Fibroblast of upper back skin (primary cell): ENCODE measurements at regions not wholly inside any gene's neighbourhood (a gene's known extent, or its start where the extent isn't known, plus 50 kb on each side); places are given as distances from the start of the nearest gene placed in this dataset.
A peak's percentile ranks its signal among the peaks of the same experiment; 100 is the strongest.
"Not testable (repeated sequence)": the region's sequence is repeated elsewhere in the genome, so short reads cannot be mapped to it uniquely, and the experiment has no call there.

Experiments used
- DNase-seq: peaks from one replicate; pipeline ENCODE4 v3.0.0-alpha.2; 2013

DNA sequence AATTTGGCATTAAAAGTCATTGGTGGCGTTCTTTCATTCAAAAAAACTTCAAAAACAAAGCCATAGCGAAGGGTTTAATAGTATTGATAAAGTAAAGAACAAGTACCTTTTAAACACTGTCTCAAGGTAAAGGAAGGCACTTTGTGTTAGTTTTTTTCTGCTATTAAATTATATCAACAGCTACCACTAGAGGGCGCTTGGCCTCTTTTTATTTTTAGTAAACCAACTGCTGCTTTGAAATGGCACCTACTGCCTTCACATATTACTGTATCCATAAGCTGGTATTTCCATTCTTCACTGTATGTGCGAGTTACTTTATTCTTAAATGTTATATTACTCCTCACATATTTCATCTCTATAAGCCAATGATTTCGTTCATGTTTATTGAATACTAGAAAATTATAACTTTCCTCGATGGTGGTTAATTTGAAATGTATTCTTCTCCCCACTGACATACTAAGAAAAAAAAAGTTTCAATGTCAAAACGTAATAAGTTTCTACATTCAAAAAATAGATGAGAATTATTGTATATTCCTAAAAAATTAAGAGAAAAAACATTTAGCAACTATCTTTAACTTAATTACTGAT is 125.7 kb upstream of the CXADR start:
- peak; percentile 67 for DNase-seq

DNA sequence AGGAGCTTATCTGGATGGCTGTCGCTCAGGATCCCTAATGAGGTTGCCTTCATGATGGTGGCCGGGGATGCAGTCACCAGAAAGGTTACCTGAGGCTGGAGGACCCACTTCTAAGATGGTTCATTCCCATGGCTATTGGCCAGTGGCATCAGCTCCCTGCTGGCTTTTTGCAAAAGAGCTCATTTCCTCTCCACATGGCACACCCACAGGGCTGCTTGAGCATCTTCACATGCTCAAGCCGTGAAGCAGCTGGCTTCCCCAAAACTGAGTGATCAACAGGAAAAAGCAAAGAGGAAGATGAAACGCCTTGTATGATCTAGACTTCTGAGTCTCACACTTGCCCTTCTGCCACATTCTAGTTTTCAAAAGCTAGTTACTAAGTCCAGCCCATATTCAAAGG is 124.6 kb upstream of the CXADR start:
- DNase-seq: no peak

DNA sequence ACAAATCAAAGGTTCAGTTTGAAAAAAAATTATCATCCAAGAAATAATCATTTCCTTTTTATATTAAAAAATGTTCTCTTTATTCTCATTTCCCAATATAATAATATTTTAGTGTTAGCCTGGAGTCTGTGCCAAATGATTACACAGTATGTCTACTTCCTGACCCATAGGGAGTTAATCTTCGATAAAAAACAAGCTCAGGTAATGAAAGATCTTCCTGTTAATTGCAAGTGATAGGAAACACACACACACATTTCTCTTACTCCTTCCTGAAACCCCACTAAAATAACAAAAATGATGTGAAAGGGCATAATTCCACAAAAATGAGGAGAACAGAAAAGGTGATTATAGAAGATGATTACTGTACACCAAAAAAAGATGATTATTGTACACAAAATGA is 123.5 kb upstream of the CXADR start:
- no peak for DNase-seq

DNA sequence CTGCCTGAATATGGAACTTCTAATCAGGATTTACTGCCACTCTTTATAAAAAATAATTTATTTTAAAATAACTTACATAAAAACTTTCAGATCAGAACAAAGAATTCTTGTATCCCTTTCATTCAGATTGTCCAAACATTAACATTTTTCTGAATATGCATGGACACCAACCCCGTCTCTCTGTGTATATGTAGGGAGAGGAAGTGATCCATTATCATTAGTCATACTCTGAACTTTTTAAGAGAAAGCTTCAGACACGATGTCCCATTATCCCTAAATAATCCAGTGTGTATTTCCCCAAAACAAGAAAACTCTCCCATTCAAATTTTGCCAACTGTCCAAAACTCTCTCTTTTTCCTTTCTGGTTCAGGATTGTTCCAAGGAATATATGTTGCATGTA is 122.3 kb upstream of the CXADR start:
- no peak for DNase-seq

DNA sequence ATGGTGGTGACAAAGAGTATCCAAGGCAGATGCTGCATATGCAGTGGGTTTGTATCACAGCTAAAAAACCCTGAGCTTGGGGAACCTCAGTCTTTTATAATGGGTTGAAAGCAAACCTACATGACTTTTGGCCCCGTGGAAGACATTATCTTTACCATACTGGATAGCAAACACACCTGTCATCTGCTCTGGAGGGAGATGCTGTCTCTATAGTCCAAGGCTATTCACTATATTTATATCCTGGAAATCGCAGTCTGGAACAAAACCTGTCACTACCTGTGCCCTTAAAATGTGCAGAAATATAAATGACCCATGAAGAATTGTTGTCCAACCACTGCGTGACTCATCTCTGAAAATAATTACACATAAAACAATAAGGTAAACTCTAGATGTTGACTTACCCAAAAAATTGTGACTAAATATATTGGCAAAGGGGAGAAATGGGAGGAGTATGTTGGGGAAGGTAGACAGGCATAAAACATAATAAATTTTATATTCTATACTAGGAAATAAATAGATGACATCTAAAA is 121.0 kb upstream of the CXADR start:
- no peak for DNase-seq

DNA sequence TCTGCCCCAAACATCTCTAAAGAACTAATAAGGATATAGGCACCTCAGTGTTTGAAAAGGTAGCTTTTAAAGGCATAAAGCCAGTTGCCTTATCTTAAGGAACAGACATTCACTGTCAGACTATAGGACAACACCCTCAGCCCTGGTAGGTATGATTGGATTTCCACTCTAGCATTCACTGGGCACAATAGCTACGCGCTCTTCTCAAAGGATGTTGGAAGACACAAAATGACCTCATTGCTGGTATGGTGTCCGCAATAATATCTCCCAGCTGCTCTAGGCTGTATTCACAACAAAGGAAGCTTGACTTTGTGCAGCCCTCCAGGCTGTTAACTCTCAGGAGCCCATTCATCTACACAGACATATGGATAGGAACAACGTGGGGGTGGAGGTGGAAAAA is 119.4 kb upstream of the CXADR start:
- no peak for DNase-seq

DNA sequence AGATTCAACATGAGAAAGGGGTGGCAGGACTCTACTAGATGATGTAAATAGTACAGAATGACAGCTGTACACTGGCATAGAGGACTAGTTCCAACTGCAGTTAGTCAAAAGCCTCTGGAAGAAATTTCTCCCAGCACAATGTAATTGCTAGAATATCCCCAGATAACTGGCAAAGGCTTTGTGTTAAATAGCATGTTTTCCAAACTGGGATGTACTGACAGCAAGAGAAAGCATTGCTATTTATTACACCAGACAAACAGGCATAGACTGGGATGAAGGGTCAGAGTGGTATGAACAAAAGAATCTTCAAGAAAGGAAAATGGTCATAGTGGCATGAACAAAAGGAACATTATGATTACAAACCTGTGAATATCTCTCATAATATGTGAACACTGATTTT is 115.9 kb upstream of the CXADR start:
- no peak for DNase-seq

DNA sequence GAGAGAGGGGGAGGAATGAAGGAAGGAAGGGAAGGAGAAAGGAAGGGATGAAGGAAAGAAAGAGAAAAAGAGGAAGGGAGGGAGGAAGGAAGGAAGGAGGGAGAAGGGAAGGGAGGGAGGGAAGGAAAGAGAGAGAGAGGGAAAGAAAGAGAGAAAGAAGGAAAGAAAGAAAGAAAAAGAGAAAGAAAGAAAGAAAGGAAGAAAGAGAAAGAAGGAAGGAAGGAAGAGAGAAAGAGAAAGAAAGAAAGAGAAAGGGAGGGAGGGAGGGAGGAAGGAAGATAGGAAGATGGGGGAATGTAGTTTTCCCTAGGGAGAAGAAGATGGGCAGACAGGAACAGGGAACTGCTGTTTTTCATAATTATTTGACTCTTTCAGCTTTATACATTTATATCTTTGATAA is 115.1 kb upstream of the CXADR start:
- DNase-seq: no peak

DNA sequence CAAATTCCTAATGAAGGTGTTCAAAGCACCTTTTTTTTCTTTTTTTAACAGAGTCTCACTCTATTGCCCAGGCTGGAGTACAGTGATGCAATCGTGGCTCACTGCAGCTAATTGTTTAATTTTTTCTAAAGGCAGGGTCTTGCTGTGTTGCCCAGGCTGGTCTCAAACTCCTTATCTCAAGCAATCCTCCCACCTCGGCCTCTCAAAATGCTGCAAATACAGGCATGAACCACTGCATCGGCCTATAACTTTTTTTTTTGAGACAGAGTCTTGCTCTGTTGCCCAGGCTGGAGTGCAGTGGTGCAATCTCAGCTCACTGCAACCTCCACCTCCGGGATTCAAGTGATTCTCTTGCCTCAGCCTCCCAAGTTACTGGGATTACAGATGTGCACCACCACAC is 113.9 kb upstream of the CXADR start:
- not testable (repeated sequence) for DNase-seq

DNA sequence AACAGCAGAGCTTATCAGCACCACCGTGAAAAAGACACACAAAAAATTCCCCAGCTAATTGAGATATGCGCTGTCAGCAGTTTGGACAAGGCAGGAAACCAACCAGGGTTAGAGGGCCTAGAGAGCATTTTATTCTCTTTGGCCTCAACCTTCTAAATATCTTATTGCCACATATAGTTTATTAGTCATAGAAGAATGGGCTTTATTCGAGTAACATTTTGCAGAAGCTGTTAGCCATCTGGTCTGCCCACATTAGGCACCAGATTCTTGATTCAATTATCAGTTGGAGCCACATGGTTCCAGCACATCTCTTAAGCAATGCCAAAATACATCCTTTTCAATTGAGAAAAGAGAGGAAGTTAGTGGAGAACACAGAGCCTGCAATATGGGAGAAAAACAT is 109.9 kb upstream of the CXADR start:
- peak; percentile 10 for DNase-seq

DNA sequence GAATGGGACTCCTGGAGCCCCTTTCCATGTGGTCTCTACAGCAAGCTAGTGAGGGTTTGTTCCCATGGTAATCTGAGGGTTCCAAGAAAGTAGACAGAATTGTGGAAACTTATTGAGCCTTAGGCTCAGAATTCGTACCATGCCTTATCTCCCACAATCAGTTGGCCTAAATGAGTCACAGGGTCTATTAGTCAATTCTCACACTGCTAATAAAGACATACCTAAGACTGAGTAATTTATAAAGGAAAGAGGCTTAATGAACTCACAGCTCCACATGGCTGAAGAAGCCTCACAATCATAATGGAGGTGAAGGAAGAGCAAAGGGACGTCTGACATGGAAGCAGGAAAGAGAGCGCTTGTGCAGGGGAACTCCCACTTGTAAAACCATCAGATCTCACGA is 106.6 kb upstream of the CXADR start:
- DNase-seq: no peak

DNA sequence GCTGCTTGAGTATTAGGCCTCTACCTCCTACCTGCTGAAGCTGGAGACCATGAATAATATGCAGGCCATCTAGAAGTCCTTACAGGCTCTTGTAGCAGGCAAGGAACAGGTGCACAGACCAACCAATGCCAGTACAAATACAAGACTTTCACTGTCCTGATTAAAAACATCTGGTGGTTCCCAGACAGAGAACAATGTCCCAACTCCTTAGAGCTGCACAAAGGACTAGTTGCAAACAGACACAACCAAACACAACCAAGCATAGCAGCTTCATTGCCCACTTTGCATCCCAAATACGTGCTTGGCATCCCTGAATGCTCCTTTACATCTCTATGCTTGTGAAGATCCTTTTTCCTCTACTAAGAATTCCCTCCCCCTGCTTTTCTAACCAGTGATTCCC is 98.1 kb upstream of the CXADR start:
- no peak for DNase-seq

DNA sequence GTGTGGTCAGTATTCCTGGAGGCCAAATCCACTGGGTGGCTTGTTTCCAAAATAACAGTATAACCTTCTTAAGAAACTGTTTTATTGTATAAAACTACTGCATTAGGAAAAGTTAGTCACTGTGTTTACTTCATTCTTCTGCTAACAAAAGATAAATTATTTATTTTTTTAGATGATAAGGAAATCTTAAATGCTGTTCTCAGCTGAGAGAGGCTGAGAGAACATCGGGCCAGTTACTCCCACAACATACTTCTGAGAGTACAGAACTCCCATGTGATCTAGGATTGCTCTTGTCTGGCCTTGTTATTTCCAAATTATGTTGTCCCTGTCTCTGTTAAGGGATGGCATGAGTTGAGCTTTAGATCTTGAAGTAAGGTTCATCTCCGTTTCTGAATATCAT is 96.7 kb upstream of the CXADR start:
- DNase-seq: no peak

DNA sequence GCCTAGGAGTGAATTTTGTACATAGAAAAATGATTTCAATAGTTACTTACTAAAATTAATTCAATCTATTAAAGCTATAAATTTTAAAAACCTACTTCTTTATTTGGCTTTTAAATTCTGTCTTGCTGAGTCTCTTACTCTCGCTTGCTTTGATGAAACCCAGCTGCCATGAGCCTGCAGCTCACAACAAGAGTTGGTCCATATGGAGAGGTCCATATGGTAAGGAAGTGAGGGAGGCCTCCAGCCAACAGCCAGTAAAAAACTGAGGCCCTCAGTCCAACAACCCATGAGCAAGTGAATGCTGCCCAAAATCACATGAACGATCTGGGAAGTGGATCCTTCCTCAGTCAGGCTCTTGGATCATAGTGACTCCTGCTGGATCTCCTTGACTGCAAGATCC is 89.9 kb upstream of the CXADR start:
- DNase-seq: no peak

DNA sequence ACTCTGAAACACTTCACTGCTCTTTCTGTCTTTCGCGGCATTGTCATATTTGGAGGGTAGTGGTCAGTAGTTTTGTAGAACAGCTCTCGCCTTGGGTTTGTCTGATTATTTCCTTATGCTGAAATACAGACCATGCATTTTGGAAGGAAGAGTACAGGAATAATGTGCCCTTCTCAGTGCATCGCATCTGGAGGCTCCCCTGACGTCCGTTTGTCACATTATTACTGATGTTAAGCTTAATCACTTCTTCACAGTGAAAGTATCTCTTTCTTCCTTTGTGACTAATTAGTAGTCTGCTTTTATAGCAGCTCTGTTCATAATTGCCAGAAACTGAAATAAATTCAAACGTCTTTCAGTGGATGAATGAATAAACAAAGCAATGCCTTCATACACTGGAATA is 85.7 kb upstream of the CXADR start:
- DNase-seq: no peak

DNA sequence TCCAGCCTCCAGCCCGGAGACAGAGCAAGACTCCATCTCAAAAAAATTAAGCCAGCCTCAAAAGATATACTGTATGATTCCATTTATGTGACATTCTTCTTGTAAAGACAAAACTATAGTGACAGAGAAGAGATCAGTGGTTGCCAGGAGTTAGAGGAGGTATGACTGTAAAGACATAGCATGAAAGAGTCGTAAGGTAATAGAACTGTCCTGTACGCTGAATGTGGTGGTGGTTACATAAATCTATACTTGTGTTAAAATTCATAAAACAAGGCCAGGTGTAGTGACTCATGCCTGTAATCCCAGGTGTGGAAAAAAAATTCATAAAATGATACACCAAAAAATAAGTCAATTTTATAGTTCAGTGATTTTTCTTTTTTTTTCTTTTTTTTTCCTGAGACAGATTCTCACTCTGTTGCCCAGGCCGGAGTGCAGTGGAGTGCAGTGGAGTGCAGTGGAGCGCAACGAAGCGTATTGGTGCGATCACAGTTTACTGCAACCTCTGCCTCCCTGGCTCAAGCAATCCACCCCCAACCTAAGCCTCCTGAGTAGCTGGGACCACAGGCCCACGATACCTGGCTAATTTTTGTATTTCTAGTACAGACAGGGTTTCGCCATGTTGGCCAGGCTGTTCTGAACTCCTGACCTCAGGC is 84.9 kb upstream of the CXADR start:
- no peak for DNase-seq

DNA sequence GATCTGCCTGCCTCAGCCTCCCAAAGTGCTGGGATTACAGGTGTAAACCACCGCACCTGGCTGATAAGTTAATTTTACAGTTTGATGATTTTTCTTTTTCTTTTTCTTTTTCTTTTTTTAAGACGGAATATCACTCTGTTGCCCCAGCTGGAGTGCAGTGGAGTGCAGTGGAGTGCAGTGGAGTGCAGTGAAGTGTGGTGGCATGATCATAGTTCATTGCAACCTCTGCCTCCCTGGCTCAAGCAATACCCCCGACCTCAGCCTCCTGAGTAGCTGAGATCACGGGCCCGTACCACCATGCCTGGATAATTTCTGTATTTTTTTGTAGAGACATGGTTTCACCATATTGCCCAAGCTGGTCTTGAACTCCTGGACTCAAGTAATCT is 84.4 kb upstream of the CXADR start:
- DNase-seq: no peak

DNA sequence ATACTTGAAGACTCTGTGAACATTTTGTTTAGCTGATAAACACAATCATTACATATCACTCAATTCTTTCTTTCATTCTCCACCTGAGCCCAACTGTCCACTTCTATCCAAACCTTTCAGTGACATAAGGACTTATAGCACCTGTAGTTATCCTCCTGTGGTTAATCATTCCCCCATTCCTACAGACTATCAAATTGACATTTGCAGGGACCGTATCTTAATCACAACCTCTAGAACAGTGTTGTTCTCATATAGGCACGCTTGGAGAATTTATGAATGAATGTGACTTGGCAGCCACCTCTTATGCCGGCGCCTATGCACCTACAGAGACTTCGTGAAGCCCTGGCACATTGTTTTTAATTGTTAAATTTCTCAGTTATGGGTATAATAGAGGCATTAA is 83.9 kb upstream of the CXADR start:
- no peak for DNase-seq

DNA sequence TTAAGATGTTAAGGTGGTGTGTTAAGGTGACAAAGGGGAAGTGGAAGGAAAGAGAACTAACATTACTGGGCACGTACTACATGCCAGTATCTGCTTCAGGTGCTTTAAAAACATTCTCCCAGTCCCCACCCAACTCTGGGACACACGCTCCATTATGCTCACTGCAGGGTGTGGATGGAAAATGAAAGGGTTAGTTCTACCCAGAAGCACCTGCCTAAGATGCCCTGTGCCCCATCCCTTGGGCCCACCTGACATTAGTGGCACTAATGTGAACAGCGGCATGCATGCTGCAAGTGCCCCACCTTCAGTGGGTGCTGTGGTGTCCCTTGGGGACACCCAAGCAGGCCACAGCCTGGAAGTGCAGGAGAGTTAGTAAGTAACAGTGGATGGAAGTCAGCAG is 82.9 kb upstream of the CXADR start:
- no peak for DNase-seq

DNA sequence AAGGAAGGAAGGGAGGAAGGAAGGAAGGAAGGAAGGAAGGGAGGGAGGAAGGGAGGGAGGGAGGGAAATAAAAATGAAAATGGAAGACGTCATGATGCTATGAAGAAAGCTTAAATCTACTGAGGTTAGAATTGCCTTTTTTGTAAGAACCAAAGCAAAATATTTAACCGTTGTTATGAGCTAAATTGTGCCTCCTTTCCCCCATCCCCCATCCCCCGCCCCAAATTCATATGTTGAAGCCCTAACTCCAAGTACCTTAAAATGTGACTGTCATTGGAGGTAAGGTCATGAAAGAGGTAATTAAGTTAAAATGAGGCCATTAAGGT is 80.1 kb upstream of the CXADR start:
- DNase-seq: no peak

DNA sequence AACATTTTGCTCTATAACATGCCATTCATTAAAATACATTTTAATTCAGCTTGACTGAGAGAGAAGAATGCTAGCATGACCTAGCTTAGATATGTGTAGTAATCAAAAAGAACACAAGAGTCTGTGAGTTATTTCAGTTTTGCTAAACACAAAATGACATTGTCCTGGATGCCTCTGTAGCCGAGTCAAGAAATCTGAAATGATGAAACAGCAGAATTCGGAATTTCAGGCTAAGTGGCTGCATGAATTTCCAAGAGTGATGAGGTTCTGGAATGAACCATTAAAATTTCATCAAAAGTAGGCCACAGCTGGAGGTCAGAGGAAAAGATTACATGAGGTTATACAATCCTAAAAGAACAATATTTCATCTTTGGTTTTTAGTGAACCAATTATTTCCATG is 79.1 kb upstream of the CXADR start:
- no peak for DNase-seq

DNA sequence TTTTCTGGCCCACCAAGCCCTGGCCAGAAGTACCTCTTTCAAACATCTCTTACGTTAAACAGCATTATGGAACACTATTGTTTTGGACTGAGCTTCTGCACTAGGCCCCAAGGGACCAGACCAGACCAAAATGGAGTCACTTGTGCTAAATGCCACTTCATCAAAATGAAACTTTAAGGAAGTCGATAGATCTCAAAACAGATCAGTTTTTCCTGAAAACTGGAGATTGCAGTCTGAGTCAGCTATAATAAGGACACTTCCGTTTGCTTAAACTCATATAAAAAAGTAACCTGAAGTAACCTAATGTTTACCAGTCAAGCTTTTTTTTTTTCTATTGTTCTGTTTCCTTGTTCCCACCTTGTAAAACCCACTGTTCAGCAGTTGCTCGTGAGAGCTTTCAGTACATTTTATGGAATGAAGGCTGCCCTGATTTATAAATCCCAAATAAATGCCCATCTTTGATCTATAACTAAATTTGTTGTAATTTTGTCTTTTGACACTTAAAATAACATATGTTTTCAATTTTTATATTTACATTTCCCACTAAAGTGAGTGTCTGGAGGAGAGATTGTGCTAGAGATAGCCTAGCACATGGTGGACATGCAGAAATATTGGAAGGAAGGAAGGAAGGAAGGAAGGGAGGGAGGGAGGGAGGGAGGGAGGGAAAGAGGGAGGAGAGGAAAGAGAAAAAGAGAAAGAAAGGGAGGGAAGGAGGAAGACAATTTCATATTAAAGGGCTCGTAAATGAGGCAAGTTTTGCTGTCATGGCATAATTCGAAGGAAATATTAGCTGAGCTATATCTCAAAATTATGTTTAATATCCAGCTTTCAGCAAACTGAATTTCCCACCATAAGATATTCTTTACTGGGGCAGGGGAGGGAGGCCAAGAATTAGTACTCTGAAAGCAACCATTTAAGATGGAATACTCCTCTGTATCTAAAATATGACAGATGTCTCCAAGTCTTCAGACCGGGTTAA is 77.0 kb upstream of the CXADR start:
- no peak for DNase-seq

DNA sequence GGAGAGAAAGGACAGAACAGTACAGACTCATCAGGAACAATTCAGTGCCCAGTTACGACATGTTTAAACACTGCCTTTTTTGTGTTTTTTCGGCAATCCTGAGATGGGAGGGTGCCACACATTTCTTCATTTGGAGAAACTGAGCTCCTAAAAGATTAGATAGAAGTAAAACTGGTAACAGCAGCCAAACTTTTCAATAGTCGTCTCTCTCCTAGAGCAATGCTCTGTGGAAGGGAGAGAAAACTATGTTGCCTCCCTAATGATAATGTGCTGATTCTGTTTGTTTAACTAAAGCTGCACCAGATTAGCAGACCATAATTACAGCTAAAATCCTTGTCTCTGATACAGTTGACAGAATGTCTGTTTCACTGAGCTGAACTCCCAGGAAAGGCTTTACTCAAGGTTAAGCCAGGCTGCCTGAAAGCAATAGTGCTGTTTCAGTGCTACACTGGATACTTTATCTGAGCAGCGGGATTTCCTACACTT is 76.2 kb upstream of the CXADR start:
- DNase-seq: no peak

DNA sequence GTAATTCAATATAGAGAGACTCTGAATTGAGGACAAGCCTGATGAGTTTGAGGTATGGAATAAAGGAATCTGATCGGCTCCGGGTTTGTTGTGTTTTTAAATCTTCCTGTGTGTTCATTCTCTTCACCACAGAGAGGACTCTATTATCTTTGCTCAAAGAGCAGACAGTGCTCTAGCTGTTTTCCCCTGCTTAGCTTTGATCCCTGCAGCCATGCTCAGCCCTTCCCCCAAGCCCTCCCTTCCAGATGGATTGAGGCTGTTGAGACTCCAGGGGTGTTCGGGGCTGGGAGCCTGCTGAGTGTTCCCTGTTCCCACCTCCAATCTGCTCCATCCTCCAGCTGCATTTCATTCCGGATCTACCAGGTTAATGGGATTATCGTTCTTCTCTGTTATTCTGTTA is 74.2 kb upstream of the CXADR start:
- DNase-seq: no peak
